ENCODE measurements at regions not wholly inside any gene's neighbourhood (a gene's known extent, or its start where the extent isn't known, plus 50 kb on each side); places are given as distances from the start of the nearest gene placed in this dataset.

DNA sequence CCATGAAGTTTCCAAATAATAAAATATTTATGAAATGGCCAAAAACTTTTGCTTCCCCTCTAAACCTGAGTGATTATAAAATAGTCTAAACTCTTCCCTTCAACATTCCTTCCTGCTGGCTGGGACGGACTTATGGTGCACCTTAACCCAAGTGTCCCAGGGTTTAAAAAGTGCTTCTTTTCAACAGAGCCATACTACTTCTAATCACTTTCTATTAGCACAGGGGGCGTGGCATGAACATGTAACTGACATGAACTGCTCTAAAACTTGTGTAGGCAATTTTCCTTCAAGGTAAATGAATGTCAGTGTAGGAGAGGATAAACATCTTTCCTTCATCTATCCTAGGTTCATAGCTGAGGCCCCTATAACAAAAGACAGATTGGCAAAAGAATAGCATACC, 163.6 kb upstream of the RIMS1 start:
- no peak overlapping the region for H3K27ac ChIP-seq
- H3K9me3 ChIP-seq, result no peaks in the 10 kb centered on the region
- intact Hi-C loops (cut with DNase I), result no loop called here
- TF ChIP-seq, protein P1, sequence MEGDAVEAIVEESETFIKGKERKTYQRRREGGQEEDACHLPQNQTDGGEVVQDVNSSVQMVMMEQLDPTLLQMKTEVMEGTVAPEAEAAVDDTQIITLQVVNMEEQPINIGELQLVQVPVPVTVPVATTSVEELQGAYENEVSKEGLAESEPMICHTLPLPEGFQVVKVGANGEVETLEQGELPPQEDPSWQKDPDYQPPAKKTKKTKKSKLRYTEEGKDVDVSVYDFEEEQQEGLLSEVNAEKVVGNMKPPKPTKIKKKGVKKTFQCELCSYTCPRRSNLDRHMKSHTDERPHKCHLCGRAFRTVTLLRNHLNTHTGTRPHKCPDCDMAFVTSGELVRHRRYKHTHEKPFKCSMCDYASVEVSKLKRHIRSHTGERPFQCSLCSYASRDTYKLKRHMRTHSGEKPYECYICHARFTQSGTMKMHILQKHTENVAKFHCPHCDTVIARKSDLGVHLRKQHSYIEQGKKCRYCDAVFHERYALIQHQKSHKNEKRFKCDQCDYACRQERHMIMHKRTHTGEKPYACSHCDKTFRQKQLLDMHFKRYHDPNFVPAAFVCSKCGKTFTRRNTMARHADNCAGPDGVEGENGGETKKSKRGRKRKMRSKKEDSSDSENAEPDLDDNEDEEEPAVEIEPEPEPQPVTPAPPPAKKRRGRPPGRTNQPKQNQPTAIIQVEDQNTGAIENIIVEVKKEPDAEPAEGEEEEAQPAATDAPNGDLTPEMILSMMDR (IDR thresholded peaks at IDR 0.05), result no peak
- DNase-seq, result no peak
- no peak overlapping the region for H3K4me3 ChIP-seq
- no peaks in the 10 kb centered on the region for H3K4me1 ChIP-seq
- no peak for ATAC-seq
- H3K36me3 ChIP-seq, result no peaks in the 10 kb centered on the region
- no peaks in the 10 kb centered on the region for H3K27me3 ChIP-seq

DNA sequence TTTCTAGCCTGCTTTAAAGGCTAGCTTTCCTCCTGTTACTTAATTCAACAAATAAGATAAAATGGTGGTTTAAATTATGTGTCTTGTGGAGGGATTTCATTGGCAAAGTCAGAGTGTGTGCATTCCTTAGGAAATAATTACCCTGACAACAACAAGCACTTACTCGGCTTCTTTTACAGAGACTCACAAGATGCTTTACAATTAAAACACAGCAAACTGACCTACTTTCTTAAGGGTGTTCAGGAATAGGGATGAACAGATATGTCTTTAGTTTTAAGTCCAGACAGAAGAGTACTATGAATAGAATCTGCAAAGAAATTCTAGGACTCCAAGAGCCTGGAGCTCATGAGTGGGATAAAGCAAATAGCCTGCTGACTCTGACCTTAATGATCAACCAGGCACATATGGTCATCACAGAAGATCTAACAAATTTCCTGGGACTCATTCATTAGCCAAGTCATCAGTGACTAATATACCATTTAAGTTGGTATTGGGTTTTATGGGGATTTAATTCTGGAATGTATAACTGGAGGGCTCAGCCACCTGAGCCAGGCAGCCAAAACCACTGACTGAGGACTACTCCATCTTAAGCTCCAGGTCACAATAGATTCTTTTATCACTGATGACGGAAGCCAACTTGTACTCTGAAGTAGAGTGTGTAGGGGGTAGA, 161.8 kb upstream of the RIMS1 start:
- Histone ChIP-seq H3K9me3 (no peaks in the 10 kb centered on the region), H3K27ac (no peak overlapping the region), H3K36me3 (no peaks in the 10 kb centered on the region), H3K4me1 (no peaks in the 10 kb centered on the region), H3K4me3 (no peak overlapping the region), H3K27me3 (no peaks in the 10 kb centered on the region)
- intact Hi-C loops (cut with DNase I), result no loop called here
- ATAC-seq (no peak), DNase-seq (no peak)
- TF ChIP-seq, protein P1 (IDR thresholded peaks at IDR 0.05), result no peak

DNA sequence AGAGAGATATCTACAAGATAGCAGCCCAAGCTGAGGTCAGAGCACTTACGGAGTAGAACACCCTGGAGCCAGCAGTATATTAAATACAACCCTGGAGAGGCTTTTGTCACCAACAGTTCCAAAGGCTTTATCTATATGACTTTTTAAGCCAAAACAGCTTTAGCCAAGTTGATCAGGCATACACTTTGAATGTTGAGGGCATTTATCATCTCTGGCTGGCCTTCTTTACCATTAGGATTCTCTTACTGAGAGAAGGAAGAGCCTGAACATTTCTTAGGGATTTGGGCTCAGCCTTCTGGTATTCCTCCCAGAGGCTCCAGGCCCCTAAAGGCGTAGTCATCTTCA, 161.3 kb upstream of the RIMS1 start:
- H3K4me1 ChIP-seq, result no peaks in the 10 kb centered on the region
- H3K27ac ChIP-seq, result no peak overlapping the region
- no peaks in the 10 kb centered on the region for H3K9me3 ChIP-seq
- no peak overlapping the region for H3K4me3 ChIP-seq
- no peaks in the 10 kb centered on the region for H3K27me3 ChIP-seq
- TF ChIP-seq, protein P1 (IDR thresholded peaks at IDR 0.05), result no peak
- intact Hi-C loops (cut with DNase I), result no loop called here
- DNase-seq (no peak), ATAC-seq (no peak)
- no peaks in the 10 kb centered on the region for H3K36me3 ChIP-seq

DNA sequence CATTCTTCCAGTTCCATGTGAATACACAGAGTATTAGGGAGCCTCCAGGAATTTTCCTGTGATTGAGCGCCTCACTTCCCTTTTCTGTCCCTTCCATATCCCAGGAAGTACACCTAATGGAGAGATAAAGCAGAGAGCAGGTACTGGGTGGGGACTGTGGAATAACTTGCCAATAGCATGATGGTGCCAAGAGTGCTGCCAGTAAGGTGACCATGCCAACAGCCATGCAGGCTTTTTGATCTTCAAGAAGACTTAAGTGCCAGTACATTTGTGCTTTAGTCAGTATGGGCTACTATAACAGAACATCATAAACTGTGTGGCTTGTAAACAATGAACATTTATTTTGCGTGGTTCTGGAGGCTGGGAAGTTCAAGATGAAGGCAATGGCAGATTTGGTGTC, 160.2 kb upstream of the RIMS1 start:
- no peaks in the 10 kb centered on the region for H3K27me3 ChIP-seq

DNA sequence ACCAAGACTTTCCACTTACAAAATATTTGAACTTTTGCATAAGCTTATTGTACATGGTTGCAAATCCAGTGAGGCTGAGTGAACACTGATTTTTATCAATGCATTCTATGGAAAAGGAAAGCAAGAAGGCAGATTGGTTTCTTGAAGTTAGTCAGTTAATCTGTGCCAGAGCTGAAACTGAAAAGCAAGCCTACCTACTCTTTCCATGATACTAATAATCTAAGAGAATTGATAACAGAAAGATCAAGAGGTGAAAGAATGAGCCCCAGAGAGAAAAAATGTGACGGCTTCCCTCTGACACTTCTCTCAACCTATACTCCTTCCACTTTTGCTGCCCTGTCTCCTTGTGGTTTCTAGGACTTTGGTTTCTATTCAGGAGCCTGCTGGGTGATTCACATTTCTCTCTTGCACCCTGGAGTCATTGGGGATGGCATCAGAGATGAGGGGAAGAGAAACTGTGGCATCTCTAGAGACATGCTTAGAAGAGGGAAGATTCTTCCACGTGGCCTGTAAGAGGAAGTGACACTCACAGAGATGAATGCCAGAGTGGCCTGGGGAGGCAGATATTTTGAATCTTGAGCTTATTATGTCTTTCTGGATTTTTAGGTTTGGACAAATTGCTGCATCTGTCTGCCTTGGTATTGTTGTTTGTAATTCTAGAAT, 158.6 kb upstream of the RIMS1 start:
- H3K36me3 ChIP-seq, result no peaks in the 10 kb centered on the region
- TF ChIP-seq, protein P1 (IDR thresholded peaks at IDR 0.05), result no peak
- H3K27me3 ChIP-seq, result no peaks in the 10 kb centered on the region
- ATAC-seq (no peak), DNase-seq (no peak)
- H3K9me3 ChIP-seq, result no peaks in the 10 kb centered on the region
- H3K4me3 ChIP-seq, result no peak overlapping the region
- no peaks in the 10 kb centered on the region for H3K4me1 ChIP-seq
- no peak overlapping the region for H3K27ac ChIP-seq
- intact Hi-C loops (cut with DNase I), result no loop called here

More for the DNA sequence above, 160.2 kb upstream of the RIMS1 start:
- no peak for DNase-seq
- H3K9me3 ChIP-seq, result no peaks in the 10 kb centered on the region
- TF ChIP-seq, protein P1 (IDR thresholded peaks at IDR 0.05), result no peak
- no peak overlapping the region for H3K27ac ChIP-seq
- H3K36me3 ChIP-seq, result no peaks in the 10 kb centered on the region
- intact Hi-C loops (cut with DNase I), result no loop called here
- H3K4me3 ChIP-seq, result no peak overlapping the region
- H3K4me1 ChIP-seq, result no peaks in the 10 kb centered on the region
- ATAC-seq, result no peak

All from left lung (tissue), 4 donors.